ENCODE measurements at regions not wholly inside any gene's neighbourhood (a gene's known extent, or its start where the extent isn't known, plus 50 kb on each side); places are given as distances from the start of the nearest gene placed in this dataset.

DNA sequence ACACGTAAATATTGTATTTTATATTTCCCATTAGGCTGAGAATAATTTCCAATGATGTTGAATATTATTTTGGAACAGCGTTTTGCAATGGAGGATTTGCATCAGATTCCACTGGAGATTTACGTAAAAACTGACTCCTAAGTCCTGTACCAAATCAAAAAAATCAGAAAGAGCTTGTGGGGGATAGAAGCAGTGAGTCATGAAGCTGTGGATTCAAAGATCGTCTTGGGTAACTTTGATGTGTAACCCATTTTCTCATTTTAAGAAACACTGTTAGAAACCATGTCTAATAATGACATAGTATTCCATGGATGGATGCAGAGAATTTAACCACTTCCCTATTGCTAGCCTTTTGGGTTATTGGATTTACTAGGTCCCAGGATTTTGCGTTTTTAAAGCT, 158.6 kb downstream of the INHBA start:
- ChIA-PET CTCF (no interaction called here), POLR2A (ENCODE audit: low non-redundant PET) (no interaction called here)
- TF ChIP-seq, protein P1, sequence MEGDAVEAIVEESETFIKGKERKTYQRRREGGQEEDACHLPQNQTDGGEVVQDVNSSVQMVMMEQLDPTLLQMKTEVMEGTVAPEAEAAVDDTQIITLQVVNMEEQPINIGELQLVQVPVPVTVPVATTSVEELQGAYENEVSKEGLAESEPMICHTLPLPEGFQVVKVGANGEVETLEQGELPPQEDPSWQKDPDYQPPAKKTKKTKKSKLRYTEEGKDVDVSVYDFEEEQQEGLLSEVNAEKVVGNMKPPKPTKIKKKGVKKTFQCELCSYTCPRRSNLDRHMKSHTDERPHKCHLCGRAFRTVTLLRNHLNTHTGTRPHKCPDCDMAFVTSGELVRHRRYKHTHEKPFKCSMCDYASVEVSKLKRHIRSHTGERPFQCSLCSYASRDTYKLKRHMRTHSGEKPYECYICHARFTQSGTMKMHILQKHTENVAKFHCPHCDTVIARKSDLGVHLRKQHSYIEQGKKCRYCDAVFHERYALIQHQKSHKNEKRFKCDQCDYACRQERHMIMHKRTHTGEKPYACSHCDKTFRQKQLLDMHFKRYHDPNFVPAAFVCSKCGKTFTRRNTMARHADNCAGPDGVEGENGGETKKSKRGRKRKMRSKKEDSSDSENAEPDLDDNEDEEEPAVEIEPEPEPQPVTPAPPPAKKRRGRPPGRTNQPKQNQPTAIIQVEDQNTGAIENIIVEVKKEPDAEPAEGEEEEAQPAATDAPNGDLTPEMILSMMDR (conservative IDR thresholded peaks at IDR 0.05; ENCODE audit: low read depth), result no peak

DNA sequence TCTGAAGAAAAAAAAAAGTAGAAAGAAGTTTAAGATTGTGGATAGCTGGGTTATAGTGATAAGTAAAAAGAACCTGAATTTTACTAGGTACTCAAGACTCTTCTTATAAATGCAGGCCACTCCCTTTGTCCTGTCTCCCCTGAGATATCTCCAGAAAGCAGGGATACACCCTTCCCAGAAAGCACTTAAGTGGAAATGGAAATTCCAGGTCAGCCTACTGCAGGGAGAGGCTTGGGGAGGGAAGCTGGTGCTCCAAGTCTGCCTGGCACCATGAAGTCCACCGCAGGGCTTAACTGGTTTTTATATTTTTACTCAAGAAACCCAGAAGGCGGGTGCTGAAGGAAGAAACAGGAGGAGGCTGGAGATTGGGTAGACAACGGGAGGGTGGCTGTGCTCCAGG, 162.3 kb downstream of the INHBA start:
- TF ChIP-seq, protein P1 (conservative IDR thresholded peaks at IDR 0.05; ENCODE audit: low read depth), result no peak
- DNase-seq (ENCODE audit: low spot score), result no peak
- no peak overlapping the region for H3K27ac ChIP-seq
- ChIA-PET CTCF (interaction anchor here (0.6 kb wide), 1 partner anchor 89 kb away, joined by 3 read pairs; no protein-coding TSS in a partner anchor), POLR2A (ENCODE audit: low non-redundant PET) (no interaction called here)

More for the DNA sequence above, 158.6 kb downstream of the INHBA start:
- H3K27ac ChIP-seq, result no peak overlapping the region
- no peak for DNase-seq (ENCODE audit: low spot score)

DNA sequence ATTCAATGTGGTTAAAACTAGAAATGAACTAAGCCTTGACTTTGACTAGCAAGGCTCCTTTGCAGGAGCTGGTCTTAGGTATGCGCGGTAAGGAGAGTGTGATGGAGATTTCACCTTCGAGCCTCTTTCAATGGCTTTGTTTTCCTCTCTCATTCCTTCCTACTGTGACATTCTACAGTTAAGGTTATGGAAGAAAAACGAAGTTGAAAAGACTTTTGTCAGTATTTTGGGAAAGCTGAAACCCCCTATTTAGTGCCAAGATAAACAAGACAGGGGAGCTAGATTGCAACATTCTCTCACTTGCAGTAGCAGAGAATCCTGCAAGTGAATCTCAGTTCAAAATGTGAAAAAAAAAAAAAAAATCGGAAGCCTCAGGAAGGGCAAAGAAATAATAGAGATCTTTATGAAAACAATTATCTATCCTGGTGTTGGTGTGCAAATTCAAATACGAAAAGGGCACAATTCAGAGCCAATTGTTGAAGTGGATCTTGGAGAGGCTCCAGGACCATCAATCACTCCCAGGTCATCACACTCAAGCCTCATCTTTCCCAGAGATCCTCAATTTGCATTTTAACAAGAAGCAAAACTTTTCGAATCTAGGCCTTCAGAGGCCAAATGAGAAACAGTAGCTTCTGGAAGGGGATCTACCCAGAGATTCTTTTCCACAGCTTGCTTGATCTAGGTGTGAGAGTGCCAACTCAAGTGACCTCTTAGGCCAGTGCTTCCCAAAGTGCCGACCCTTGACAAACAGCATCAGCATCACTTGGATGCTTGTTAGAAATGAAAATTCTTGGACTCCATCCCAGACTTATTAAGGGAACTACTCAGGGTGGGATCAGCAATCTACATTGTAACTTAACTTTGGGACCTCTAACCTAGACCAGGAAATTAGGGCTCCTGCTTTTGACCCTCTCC, 163.8 kb downstream of the INHBA start:
- H3K27ac ChIP-seq, result no peak overlapping the region
- POLR2A ChIA-PET (ENCODE audit: low non-redundant PET), result no interaction called here
- CTCF ChIA-PET, result interaction anchor here (0.6 kb wide), 1 partner anchor 1306 kb away, joined by 4 read pairs; no protein-coding TSS in a partner anchor
- TF ChIP-seq, protein P1 (conservative IDR thresholded peaks at IDR 0.05; ENCODE audit: low read depth), result no peak
- DNase-seq (ENCODE audit: low spot score), result no peak

DNA sequence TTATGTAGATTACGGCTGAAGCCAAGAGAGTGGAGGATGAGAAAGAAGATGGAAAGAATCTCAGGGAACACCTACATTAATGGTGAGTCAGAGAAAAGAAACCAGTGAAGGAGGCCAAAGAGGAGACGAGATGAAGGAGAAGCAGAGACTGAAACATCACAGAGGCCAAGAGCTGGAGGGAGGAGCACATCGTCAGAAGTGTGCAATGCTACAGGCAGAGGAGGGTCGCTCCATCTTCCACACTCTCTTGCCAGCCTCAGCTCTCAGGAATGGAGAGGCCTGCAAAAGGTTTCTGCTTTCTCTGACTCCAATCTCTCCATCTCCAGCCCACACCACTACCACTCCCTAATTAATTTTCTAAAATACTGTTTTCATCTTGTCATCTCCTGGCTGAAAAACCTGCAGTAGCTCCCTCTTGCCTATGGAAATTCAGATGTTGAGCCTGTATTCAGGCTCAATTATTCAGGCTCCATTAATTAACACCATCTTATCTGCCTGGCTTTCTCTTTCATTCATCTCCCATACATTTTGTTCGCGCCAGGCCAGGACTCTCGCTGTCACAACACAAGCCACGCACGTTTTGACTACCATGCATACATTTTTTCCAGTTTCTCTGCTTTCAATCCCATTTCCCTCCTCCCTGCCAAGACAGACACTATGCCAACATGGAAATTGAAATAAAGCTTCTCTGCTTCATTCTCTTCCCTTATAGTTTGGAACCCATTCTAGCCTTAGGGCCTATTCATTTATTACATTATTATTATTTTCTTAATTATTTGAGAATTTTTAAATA, 165.8 kb downstream of the INHBA start:
- TF ChIP-seq, protein P1 (conservative IDR thresholded peaks at IDR 0.05; ENCODE audit: low read depth), result no peak
- ChIA-PET POLR2A (ENCODE audit: low non-redundant PET) (no interaction called here), CTCF (no interaction called here)
- no peak overlapping the region for H3K27ac ChIP-seq
- DNase-seq (ENCODE audit: low spot score), result no peak

DNA sequence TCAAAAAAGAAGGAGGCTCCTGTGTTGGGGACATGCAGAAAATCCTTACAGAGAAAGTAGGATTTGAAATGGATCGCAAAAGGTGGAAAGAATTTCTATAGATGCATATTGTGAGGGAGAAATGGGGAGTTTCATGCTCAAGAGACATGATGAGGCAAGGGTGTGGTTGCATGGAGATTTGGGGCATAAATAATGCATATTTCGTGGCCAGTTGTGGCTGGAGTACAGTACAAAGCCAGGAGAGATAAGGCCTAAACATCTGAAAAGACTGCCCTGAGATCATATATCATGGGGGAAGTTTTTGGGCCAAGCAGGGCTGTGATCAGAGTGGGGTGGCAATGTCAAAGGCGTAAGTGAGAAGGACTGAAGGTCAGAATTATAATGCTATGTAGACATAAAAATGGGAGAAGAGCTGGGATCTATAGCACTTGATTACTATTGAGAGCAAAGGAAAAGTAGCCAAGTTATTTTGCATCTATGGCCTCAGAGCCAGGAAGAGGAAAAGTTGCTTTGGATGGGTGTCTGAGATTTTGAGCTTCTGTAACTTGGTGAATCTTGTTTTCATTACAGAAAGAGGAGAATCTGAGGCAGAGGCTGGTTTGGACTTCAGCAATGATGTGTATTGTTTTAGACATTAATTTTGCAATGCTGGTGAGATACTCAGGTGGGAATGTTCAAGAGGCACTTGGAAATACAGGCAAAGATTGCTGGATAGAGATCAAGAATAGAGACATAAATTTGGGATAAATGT, 166.6 kb downstream of the INHBA start:
- CTCF ChIA-PET, result no interaction called here
- TF ChIP-seq, protein P1 (conservative IDR thresholded peaks at IDR 0.05; ENCODE audit: low read depth), result no peak
- POLR2A ChIA-PET (ENCODE audit: low non-redundant PET), result no interaction called here
- no peak overlapping the region for H3K27ac ChIP-seq
- no peak for DNase-seq (ENCODE audit: low spot score)

DNA sequence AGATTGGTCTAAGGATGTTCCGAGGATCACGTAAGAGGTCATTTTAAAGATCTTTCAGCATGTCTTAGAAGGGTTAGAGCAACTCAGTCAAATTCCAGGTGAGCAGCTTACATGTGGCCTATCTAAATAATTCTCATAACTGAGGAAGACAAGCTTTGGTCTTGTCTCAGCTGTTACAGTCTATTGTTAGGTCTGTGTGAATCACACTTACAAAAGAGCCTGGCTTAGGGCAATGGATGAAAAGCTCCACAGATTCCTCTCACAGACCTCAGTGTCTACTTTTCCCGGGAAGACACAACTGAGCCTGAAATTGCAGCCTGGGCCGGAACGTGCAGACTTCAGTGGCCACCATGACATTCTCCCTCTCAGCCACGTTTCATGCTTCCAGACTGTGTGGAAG, 173.1 kb downstream of the INHBA start:
- DNase-seq (ENCODE audit: low spot score), result no peak
- CTCF ChIA-PET, result no interaction called here
- no peak overlapping the region for H3K27ac ChIP-seq
- TF ChIP-seq, protein P1 (conservative IDR thresholded peaks at IDR 0.05; ENCODE audit: low read depth), result no peak
- POLR2A ChIA-PET (ENCODE audit: low non-redundant PET), result no interaction called here
